AG04450 (cell line): ENCODE measurements at regions not wholly inside any gene's neighbourhood (a gene's known extent, or its start where the extent isn't known, plus 50 kb on each side); places are given as distances from the start of the nearest gene placed in this dataset.

Experiments
- CTCF ChIA-PET: fragments of 300-600, 350-600 bp; formaldehyde crosslinking; extraction: SDS; loops from one replicate; lab custom pipeline; 2022; ENCODE audit warnings: antibody characterized with exemption, inconsistent platforms; lab: Charles Lee
- POLR2A ChIA-PET: fragments of 350-600 bp; formaldehyde crosslinking; extraction: SDS; loops from one replicate; lab custom pipeline; 2021; ENCODE audit warnings: antibody characterized with exemption, inconsistent platforms; lab: Yijun Ruan, JAX
- DNase-seq: peaks from one replicate; pipeline ENCODE4 v3.0.0-alpha.2; 2011; ENCODE audit warnings: low read depth, low spot score
- H3K27ac ChIP-seq: one replicate; pipeline ENCODE4 v1.5.1; 2012; ENCODE audit warnings: low read depth, low read length, control low read depth
- H3K27me3 ChIP-seq: one replicate; pipeline ENCODE4 v1.6.0; 2012; ENCODE audit warnings: low read length; ENCODE audit not compliant: control insufficient read depth, insufficient read depth
- H3K4me3 ChIP-seq: 2 replicates; pipeline ENCODE4 v1.5.1; 2011; ENCODE audit warnings: mild to moderate bottlenecking, low read depth, low read length, control low read depth
- H3K9me3 ChIP-seq: 2 replicates; pipeline ENCODE4 v1.5.1; 2012; ENCODE audit warnings: low read length; ENCODE audit not compliant: control insufficient read depth, insufficient read depth
- TF ChIP-seq, protein P1 (sequence below): IDR thresholded peaks from 2 replicates; pipeline ENCODE4 v1.5.1; 2011; ENCODE audit warnings: low read depth, low read length, control low read depth, inconsistent platforms

DNA sequence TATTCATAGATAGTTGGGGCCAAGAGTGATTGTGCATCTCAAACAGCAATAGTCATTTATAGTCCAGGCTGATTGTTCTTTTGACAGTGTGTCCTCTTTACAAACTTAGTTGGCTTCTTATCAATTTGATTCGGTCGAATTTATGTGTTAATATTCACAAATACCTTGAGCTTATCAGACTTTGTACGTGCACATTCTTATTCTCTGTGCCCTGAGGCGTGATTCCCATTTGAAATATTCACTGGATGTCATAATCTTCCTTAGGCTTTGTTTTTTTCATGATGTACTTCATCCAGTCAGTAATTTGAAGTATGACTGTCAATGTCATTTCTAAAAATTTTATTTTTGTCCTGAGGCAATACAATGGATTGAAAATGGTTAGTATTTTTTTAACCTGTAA lies 263.5 kb upstream of the PCDH7 start:
- ChIA-PET POLR2A (no interaction called here), CTCF (no interaction called here)
- H3K9me3 ChIP-seq, result no peaks in the 10 kb centered on the region
- H3K27ac ChIP-seq, result no peak overlapping the region
- no peak for DNase-seq
- no peaks in the 10 kb centered on the region for H3K27me3 ChIP-seq
- H3K4me3 ChIP-seq, result no peak overlapping the region
- TF ChIP-seq, protein P1, sequence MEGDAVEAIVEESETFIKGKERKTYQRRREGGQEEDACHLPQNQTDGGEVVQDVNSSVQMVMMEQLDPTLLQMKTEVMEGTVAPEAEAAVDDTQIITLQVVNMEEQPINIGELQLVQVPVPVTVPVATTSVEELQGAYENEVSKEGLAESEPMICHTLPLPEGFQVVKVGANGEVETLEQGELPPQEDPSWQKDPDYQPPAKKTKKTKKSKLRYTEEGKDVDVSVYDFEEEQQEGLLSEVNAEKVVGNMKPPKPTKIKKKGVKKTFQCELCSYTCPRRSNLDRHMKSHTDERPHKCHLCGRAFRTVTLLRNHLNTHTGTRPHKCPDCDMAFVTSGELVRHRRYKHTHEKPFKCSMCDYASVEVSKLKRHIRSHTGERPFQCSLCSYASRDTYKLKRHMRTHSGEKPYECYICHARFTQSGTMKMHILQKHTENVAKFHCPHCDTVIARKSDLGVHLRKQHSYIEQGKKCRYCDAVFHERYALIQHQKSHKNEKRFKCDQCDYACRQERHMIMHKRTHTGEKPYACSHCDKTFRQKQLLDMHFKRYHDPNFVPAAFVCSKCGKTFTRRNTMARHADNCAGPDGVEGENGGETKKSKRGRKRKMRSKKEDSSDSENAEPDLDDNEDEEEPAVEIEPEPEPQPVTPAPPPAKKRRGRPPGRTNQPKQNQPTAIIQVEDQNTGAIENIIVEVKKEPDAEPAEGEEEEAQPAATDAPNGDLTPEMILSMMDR, result no peak

DNA sequence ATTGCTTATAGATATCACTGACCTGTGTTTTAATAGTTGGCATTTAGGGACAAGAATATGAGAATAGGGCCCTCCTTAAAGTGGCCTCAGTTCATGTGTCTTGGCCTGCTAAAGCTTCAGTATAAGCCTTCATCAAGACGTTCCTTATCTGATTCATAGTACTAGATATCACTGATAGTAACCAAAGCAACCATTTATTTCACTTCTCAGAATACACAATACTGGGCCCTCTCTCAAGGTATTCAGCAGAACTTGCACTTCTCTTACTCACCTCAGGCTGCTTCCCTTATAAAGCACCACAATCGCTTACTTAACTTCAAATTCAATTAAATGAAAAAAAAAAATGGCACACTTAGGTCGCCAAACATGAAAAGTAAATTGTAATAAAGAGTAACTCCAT lies 259.4 kb upstream of the PCDH7 start:
- no peak overlapping the region for H3K4me3 ChIP-seq
- ChIA-PET POLR2A (no interaction called here), CTCF (no interaction called here)
- DNase-seq, result no peak
- H3K27ac ChIP-seq, result no peak overlapping the region
- H3K27me3 ChIP-seq, result no peaks in the 10 kb centered on the region
- no peaks in the 10 kb centered on the region for H3K9me3 ChIP-seq
- TF ChIP-seq, protein P1, result no peak

DNA sequence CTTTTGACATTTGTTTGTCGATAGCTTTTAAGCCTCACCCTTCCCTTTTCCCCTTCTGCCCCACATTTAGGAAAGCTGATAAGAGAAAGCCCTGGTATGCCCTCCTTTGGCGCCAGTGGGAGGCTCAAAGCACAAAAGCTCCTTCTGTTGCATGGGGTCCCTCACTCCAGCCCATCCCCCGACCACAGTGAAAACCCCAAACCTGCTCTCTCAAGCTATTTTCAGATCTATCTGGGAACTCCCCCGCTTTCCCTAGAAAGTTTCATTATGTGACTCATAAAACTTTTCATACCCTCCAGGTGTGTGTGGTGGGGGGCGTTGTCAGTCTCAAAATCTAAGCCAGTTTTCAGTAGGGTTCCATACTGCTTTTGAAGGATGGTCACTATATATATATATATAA lies 259.0 kb upstream of the PCDH7 start:
- CTCF ChIA-PET, result no interaction called here
- no peaks in the 10 kb centered on the region for H3K27me3 ChIP-seq
- DNase-seq, result no peak
- POLR2A ChIA-PET, result no interaction called here
- no peak overlapping the region for H3K27ac ChIP-seq
- no peak overlapping the region for H3K4me3 ChIP-seq
- TF ChIP-seq, protein P1, result no peak
- no peaks in the 10 kb centered on the region for H3K9me3 ChIP-seq

DNA sequence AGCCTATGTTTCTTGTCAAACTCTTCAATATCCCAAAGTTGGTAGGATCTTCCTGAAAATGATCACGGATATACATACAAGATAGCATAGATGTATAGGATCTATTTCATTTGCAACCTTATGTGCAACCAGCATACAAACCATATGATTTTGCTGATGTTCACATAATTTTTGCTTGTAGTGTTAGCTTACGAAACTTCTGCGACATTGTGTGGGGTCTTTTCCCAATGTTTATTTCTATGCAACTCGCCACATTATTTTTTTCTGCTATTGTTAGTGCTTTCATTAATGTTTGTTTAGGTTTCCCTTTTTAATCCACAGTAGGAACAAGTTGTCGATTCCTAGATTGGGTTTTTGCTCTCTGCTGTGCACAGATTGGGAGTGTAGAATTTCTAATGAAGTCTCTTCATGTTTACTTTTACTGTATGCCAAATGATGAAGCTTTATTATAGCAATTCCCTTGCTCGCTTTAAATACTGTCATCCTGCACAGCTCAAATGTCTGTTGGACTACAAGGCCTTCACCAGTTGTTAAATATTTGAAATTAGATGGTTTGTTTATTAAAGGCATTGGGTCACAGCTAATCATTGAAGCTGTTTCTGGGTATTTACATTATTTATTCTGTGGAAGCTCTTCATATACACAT lies 257.6 kb upstream of the PCDH7 start:
- TF ChIP-seq, protein P1, result no peak
- POLR2A ChIA-PET, result no interaction called here
- Histone ChIP-seq H3K27ac (no peak overlapping the region), H3K9me3 (no peaks in the 10 kb centered on the region), H3K27me3 (no peaks in the 10 kb centered on the region), H3K4me3 (no peak overlapping the region)
- CTCF ChIA-PET, result no interaction called here
- DNase-seq, result no peak

DNA sequence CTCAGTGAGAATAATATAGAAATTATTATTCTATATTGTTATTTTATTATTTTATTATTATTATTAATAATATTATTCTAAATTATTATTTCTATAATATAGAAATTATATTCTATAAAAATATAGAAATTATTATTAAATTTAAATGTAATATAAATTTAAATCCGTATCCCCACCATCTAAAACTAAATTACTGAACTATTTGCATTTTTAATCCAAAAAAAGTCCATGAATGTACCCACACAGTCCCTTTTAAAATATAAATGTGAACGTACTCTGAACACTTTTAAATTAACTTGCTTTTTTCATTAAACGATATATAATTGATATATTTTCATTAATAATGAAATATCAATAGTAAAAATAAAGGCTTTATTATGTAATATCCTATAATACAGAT lies 248.3 kb upstream of the PCDH7 start:
- no peak for DNase-seq
- Histone ChIP-seq H3K27me3 (no peaks in the 10 kb centered on the region), H3K27ac (no peak overlapping the region), H3K4me3 (no peak overlapping the region), H3K9me3 (no peaks in the 10 kb centered on the region)
- TF ChIP-seq, protein P1, result no peak
- ChIA-PET CTCF (no interaction called here), POLR2A (no interaction called here)
